ENCODE measurements at regions not wholly inside any gene's neighbourhood (a gene's known extent, or its start where the extent isn't known, plus 50 kb on each side); places are given as distances from the start of the nearest gene placed in this dataset.

DNA sequence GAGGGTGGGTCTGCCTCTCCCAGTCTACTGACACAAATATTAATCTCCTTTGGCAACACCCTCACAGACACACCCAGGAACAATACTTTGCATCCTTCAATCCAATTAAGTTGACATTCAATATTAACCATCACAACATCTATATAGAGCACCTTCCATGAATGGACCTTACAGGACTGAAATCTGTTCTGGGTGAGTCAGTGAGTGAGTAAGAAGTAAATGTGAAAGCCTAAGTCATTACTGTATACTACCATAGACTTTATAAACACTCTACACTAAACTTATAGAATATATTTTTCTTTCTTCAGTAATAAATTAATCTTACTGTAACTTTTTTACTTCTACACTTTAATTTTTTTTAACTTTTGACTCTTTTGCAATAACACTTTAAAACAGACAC, 993.8 kb upstream of the MAP3K7 start:
- DNase-seq: no peak

DNA sequence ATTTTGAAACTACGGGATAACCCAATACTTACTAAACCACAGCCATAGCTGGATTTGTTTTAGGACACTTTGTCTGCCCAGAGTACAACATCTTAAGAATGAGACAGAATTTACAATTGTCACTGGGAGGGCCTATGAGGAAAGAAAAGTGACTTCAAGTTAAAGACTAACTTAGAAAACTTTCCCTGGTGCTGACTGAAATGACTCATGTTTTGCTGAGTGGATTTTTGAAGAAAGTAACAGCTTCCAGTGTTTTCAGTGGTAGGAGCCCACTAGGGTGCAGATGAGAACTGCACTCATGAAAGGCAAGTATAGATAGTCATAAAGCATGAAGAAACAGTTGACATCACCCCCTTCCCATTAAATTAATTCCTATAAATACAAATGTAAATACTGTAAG, 988.2 kb upstream of the MAP3K7 start:
- no peak for DNase-seq

DNA sequence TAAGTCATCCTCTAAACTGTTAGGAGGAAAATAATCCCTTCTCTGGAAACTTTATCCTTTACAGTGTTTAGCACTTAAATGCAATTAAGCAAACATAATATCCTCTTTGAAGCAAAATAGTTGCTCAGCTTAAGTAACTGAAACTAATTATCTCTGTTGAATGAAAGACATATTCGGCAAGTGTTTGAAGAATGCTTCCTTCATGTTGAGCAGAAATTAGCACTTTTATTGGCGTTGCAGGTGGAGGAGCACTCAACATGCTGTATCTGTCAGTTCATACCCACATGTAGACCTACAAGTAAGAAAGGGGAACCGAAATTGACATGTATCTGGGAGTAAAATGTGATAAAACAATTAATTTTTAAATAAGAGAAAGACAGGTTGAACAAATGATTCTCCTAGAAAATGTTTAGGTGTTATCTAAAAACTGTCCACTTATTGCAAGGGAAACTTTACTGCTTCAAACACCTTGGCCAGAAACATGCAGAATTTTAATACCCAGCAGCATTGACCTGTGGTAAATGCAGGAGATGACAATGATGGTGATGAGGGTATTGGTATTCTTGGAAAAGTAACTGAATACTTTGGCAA, 987.0 kb upstream of the MAP3K7 start:
- no peak for DNase-seq

DNA sequence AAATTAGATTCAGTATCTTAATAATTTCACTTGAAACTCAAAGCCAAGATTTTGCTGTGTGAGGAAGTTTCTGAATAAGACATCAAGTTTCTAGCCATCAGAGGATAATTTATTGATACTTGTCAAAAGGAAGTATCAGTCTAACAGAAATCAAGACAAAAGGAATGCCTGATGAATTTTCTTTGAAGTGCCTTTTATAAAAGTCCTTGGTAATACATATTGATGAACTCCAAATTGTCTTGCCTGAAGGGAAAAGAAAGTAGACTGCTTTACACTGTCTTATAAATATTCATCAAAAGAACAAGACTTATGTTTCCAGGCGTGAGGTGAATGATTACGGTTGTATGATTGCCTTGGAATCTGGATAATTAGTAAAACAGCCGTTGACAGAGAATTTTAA, 986.0 kb upstream of the MAP3K7 start:
- DNase-seq: no peak

DNA sequence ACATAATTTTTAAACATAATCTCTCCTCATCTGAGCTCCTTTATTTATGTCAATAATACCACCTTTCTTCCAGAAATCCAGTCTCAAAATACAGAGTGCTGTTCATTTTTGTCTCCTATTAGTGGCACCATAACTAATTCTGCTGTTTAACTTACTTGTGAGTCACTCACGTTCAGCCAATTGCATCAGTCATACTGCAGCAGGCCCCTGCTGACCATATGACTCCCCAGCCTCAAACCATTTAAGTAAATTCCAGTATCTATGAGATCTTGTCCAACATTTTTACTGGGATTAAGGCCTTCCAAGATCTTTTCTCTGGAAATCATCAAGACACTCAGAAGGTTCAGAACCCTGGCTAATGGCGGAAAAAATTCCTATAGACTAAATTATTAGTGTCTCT, 982.2 kb upstream of the MAP3K7 start:
- no peak for DNase-seq

DNA sequence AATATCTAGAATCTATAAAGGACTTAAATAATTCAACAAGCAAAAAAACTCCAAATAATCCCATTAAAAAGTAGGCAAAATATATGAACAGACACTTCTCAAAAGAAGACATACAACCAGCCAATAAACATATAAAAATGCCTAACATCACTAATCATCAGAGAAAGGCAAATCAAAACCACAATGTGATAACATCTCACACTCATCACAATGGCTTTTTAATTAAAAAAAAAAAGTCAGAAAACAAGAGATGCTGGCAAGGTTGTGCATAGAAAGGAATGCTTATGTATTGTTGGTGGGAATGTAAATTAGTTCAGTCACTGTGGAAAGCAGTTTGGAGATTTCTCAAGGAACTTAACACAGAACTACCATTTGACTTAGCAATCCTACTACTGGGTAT, 979.6 kb upstream of the MAP3K7 start:
- no peak for DNase-seq

DNA sequence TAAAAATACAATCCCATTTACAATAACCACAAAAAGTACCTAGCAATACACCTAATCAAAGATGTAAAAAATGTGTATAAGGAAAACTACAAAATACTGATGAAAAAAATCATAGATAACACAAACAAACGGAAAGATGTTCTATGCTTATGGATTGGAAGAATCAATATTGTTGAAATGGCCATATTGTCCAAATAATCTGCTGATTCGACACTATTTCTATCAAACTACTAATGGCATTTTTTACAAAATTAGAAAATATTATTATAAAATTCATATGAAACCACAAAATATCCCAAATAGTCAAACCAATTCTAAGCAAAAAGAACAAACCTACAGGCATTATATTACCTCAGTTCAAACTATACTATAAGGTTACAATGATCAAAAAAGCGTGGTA, 978.3 kb upstream of the MAP3K7 start:
- no peak for DNase-seq

DNA sequence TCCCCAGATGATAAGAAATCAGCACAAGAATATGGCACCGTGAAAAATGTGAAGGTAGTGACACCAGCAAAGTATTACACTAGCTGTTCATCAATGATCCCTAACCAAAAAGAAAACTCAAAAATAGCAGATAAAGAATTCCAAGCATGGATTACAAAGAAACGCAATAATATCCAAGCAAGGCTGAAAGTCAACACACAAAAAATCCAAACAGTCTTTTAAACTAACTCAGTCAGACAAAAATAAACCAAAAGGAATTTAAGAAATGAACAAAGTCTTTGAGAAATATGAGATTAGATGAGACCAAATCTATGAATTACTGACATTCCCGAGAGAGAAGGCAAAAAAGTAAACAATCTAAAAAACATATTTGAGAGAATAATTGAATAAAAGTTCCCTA, 976.1 kb upstream of the MAP3K7 start:
- no peak for DNase-seq

DNA sequence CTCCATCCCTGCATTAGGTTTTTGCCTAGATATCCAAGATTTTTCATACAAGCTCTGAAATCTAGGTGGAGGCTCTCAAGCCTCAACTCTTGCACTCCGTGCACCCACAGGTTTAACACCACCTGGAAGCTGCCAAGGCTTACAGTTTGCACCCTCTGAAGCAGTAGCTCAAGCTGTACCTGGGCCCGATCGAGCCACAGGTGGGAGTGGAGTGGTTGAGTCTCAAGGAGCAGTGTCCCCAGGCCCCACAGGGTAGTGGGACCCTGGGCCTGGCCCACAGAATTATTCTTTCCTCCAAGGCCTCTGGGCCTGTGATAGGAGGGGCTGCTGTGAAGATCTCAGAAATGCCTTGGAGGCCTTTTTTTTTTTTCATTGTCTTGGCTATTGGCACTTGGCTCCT, 973.5 kb upstream of the MAP3K7 start:
- no peak for DNase-seq

DNA sequence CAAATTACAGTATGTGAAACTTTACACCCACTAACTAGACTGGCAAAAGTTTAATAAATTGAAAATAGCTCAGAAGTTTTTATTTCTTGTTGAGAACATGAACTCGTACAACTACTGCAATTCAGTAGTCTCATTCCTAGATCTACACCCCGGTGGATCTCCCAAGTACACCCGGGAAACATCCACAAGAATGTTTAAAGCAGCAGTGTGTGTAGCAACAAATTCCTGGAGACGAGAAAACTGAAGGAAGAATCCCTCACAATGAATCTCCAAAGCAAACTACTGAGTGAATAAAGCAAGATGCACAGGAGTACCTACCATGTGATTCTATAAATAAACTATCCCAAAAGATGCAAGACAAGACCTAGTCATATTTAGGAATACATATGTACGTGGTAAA, 954.0 kb upstream of the MAP3K7 start:
- no peak for DNase-seq

DNA sequence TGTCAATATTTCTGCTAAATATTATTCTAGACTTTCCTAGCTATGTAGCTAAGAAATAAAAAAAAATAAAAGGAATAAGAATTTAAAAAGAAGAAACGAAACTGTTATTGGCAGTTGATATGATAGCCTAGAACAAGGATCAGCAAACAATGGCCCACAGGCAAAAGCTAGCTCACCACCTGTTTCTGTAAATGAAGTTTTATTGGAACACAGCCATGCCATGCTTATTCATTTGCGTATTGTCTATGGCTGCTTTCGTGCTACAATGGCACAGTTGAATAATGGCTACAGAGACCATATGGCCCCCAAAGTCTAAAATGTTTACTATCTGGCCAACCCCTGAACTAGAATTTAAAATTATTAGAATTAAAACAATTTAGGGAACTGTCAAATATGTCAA, 952.6 kb upstream of the MAP3K7 start:
- peak; percentile 58 for DNase-seq

DNA sequence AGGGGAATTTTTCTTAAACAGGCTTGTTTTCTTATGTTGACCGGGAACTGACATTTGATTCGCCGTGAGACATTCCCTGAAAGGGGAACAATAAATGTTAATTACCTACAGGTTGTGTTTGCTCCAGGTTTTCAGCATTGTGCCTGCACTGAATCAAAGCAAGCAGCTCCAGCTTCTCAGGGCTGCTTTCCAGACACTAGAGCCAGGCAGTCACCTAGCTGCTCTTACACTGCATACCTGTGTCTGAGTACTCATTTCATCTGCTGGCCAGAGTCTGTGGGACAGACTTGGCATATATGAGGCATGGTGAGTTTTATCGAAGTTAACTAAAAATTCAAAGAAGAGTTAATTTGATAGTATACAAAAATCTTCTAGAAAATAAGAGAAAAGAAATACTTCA, 951.8 kb upstream of the MAP3K7 start:
- DNase-seq: no peak

DNA sequence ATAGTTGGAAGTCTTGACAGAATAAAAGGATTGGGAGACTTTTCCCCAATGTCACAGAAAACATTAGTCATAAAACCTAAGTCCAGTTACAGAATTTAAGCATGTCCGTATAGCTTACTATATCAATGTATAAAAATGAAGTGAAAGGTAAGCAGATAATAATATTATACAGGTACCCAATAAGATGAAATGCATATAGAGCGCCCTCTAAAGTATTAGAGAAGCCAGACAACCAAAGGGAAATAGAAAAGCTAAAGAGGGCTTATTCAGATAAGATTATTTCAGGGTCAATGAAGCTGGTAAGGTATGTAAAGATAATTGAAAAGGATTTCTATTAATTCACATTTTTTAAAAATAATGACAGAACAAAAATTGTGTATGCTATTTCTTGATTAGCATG, 947.7 kb upstream of the MAP3K7 start:
- DNase-seq: no peak

DNA sequence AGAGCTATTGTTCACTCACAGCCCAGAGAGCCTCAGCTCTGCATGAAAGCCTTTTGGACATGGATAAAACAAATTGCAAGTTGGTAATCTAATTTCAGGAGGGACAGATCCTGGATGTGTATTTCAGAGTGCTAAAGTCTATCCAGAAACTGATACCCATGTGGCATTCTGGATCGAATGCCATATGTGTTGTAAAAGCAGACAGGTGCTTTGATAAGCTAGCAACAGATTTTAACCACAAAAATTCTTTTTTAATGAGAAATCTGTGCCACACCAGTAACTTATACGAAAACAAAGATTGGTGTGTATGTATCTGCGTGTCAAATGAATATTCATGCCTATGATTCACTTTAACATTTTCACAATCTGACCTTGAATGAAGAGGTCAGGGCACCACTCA, 936.6 kb upstream of the MAP3K7 start:
- no peak for DNase-seq

DNA sequence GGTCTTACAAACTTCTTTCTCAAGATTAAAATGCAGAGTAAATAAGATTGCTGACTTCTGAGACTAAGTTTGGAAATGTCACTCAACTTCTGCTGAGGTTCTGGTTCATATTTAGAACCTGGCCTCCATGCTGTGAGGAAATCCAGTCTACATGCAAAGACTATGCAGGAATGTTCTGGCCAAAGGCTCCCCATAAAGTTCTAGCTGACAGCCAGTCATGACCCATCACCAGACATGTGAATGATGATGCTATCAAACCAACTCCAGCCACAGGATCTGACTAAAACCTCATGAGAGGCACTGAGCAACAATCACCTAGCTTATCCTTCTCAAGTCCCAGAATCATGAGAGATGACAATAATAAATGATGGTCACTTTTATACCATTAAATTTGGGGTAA, 935.1 kb upstream of the MAP3K7 start:
- DNase-seq: no peak

DNA sequence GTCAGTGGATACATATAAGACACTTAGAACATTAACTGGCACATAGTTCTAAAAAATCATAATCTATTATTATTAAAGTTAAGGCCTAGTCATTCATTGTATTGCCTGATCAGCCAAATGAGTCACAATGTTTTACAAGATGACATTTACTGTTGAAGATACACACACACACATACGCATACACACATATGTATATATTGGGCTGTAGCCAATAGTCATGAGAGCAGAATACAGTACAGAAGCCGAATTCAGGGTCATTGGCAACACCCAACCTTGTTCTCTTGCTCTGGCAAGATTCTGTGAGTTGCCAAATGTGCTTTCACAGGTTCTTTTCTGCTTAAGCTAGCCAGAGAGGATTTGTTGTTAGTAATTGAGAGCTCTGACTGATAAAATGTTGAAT, 922.8 kb upstream of the MAP3K7 start:
- no peak for DNase-seq

DNA sequence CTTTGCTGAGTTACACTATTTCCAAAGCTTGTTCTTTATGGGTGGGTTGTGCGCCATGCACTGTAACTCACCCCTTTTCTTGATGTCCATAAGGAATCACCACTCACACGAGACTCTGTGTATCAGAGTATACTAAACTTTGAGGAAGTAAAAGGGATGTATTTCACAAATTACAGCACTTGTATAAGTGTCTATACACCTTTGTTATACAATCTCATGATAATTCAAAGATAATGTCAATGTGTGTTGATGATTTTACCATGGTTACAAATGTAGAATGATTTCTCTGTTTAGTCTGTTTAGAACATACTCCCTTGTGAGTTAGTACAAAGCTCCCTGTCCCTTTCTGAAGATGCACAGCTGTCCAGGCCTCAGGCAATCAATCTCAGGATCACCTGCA, 922.2 kb upstream of the MAP3K7 start:
- no peak for DNase-seq

DNA sequence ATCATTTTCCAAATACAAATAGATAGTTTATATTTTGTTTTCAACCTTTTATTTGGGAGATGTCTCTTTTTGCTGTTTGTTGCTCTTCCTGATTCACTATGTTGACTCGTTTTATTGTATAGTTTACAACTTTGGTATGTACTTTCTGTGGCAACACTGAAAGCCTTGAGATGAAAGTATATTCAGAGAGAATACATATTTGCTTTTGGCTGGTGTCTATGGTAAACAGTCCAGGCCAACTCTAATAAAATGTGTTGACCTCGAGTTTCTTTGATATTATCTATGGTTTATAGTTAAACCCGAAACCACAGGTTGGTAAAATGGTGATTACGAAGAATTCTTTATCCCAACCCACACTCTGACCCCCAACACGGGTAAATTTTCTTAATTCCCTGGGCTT, 919.6 kb upstream of the MAP3K7 start:
- DNase-seq: no peak

DNA sequence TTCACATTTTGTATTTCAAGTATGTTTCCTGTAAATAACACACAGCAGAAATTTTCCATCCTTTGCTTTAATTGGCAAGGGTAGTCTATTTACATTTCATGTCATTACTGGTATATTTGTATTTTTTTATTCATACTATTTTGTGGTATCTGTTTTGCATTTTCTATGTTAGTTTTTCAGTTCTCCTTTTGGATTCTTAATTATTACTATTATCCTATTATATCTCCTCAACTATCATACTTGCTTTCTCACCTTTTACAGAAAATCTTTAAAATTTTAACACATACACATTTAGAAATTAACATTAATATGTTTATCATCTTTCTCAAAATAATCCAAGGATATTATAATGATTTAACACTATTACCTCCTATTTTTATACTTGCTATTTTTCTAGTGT, 918.3 kb upstream of the MAP3K7 start:
- no peak for DNase-seq

DNA sequence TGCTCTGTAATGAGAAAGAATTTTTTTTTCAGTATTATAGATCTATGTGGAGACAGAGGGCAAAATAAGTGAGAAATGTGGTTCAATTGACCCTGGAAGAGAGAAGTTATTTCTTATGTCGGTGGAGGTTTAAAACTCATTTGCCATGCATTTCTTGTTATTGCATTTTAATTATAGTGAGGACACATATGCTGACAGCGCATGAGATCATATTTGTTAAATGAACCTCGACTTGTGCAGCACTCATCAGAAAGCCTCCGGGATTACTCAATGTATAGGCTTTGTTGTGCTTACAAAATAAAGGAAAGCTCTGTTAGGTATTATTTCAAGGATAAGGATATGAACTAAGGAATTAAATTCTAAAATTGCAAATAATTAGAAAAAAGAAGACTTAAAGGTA, 915.1 kb upstream of the MAP3K7 start:
- DNase-seq: no peak

DNA sequence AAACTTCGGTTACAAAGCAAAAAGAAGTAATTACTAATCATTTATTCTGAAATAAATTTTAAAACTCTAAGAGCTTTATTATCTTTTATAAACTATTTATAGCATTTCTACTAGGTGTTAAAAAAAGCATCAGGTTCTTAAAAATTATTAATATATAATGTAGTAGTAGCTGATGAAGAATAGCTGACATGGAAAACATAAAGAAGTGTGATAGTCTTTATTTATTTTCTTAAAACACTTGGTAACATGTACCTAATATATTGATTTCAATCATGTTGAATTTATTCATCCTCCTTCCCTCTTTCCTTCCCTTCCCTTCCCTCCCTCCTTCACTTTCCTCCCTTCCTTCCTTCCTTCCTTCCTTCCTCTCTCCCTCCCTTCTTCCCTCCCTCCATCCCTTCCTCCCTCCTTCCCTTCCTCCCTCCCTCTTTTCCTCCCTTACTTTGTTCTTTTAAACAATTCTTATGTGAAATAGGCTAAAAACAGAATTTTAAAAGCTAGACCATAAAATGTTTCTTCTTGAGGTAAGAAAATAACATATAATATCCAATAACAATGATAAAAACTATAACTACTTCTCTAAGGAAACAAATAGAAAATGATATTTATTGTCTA, 913.9 kb upstream of the MAP3K7 start:
- no peak for DNase-seq

DNA sequence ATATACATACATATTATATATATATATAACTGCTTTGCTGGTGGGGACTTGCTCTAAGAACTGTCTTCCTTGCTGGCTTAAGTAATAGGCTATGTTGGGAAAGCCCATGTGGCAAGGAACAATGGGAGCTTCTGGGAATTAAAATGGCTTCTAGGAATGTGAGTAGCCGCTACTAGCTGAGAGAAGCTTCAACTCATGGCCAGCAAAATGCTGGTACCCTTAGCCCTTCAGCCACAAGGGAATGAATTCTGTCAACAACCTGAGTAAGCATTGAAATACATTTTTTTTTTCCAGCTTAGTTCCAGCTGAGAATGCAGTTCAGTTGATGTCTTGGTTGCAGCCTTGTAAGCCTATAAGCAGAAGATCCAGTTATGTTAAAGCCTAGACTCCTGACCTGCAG, 911.7 kb upstream of the MAP3K7 start:
- no peak for DNase-seq

DNA sequence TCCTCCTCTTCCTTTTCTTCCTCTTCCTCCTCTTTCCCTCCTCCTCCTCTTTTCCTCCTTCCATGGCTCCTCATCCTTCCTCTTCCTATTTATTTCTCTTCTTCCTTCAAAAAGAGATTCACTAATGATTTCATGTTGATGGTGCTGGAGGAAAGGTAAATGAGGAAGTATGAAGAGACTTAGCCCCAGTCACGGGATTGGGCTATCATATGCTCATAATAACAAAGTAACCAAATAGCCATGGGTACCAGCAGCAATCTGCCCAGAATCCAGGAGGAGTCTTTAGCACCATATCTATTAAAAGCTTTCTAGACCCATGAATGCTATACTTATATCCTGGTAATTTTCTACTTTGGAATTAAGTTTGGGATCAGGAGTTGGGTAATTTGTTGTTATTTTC, 910.9 kb upstream of the MAP3K7 start:
- no peak for DNase-seq

DNA sequence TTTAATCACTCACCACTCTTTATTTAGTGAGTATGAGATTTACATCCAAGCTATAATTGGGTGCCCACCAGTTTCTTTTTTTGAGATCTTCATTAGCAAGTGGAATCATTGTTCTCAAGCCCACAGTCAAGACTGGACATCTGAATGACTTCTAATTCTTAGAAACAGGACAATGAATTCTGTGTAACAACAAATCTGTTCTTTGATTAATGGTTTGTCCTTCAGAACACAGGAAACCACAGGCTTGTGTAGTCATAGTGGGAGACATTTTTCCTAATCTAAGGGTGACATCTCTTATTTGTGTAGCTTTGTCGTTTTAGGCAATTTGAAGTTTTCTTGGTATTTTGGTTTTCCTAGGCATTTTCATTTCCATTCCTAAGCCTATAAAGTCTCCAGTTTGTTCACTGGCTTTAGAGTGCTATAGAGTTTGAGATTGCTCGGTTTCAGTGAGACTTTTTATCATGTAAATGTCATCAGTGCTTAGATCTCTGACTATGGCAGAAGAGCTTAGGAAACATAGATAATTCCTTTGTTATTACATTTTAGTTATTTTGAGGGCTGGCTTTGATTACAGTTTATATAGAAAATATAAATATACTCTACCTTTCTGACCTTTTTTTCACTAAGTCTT, 903.9 kb upstream of the MAP3K7 start:
- DNase-seq: no peak

Data from NCI-H446 treated with DMSO at 0.1 percent for 48 hours (cell line).